CD4-positive, alpha-beta T cell treated with Interleukin-6 for 4 hours (primary cell): ENCODE measurements at regions not wholly inside any gene's neighbourhood (a gene's known extent, or its start where the extent isn't known, plus 50 kb on each side); places are given as distances from the start of the nearest gene placed in this dataset.

Experiments used
- DNase-seq: peaks from one replicate; pipeline ENCODE4 v3.0.0-alpha.2; 2020; ENCODE audit warnings: mixed read lengths

DNA sequence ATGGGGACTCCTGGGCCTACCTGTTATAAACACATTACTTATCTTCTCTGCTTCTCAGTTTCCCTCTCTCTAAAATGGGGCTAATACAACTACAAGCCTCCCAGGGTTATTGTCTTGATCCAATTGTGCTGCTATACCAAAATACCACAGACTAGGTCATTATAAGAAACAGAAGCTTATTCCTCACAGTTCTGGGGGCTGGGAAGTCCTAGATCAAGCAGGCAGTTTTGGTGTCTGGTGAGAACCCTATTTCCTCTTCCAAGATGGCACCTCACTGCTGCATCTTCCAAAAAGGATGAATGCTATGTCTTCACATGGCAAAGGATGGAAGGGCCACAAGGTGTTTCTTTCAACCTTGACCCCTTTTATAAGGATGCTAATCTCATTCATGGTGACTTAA is 732.9 kb upstream of the TBX3 start:
- DNase-seq: no peak

- DNase-seq: no peak
Measured at GRCh38 chr12:115413626-115414025, 729.7 kb upstream of the TBX3 start.

- no peak for DNase-seq
Measured at GRCh38 chr12:115412831-115413230, 728.9 kb upstream of the TBX3 start.

DNA sequence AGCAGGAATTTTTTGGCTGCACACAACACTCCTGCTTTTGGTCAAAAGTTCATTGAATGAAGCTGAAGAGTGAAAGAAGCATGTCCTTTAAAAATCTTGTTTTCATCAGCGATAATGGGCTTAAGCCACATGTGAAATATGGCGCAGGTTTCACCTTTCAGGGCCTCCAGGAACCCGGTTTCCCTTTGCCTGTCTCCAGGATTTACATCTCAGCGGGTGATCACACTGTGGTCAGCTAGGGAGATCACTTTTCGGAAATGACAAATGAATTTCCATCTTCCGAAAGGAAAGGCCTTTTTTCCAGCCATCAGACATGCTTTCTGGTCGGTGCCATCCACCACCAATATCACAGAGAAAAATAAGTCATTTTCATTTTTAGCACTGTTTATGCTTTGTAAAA is 727.1 kb upstream of the TBX3 start:
- DNase-seq: no peak

DNA sequence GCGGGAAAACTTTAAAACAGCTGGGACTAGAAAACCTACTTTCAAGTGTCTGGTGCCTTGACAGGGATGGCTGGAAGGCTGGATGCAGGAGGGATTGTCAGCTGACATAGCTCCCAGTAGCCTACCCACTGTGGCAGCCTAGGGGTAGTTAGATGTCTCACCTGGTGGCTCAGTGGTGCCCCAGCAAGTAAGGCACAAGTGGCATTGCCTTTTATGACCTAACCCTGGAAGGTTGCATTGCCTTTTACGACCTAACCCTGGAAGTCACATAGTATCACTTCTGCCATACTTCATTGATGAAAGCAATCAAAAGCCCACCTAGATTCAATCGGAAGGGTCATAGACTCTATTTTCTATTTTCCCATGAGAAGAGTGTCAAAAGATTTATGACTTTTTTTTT is 724.7 kb upstream of the TBX3 start:
- no peak for DNase-seq

- DNase-seq: no peak
Measured at GRCh38 chr12:115407723-115408122, 723.7 kb upstream of the TBX3 start.

DNA sequence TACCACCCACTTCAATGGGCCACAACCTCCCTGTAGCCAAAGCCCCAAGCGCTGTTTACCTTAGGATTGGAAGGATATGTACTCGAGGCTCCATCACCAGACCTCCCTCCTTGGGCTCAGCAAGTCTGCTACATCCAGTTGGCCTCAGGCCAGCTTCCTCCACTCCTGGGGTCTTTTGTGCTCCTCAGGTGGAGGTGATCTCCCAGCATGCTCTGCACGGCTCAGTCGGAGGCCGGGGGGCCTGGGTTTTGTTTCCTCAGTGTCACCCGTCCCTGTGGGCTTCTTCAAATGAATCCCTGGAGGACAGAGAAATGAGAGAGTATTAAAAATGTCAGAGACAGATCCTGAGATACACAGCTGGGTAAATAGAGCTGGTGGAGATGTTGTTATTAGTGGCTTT is 723.1 kb upstream of the TBX3 start:
- no peak for DNase-seq

DNA sequence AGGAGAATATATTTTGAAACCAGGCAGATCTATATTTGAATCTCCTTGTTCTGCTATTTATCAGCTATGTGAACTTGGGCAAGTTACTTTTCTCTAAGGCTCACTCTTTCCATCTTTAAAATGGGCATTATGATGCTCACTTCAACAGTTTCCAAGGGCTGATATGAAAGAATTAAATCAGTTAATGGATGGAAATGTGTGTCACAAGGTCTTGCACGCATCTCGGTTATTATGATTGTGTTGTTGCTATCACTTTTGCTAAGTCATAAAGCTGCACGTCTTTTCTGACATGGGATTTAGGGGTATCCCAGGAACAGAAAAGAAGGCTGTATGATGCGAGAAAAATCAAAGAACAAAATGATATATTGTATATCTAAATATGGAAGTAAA is 721.5 kb upstream of the TBX3 start:
- DNase-seq: no peak

DNA sequence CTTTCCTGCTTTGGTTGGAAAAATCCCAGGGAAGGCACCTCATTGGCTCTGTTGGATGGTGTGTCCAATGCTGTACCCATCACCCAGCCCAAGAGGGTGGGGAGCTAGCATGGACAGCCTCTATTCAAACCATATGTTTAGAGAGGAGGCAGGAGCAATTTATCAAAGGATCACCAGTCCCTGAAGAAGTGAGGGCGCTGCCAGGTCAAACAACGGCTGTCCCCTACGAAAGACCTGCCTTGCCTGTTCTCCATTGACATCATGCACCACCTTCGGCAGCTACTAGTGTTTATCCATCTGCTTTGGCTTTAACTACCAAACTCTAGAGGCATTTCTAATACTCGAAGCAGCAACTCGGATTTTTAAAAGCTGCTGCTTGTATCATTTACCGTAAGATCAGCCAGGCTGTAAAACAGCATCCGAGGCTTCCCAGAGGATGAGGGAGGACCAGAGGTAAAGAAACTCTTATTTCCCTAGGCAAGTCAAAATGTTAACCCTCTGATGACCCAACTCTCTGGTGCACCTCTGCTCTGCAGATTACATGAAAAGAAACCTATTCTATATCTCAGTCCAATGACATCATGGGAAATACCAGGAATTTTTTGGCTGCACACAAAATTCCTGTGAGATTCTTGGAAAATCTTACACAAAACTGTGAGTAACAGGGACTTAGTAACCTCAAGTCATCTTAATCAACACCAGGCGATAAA is 720.9 kb upstream of the TBX3 start:
- no peak for DNase-seq

DNA sequence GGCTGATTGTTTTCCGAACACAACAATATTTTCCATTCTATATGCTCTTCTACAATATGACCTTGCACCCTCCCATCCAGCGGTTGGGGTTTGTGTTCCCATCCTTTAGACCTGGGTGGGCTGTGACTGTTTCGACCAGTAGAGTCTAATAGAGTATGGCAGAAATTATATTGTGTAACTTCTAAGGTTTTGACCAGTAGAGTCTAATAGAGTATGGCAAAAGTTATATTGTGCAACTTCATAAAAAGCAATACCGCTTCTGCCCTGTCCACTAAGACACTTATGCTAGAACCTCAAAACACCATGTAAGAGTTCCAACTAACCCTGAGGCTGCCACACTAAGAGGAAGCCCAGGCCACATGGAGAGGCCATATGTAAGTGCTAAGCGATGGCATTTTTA is 719.7 kb upstream of the TBX3 start:
- DNase-seq: no peak

- DNase-seq: no peak
Measured at GRCh38 chr12:115403253-115403652, 719.3 kb upstream of the TBX3 start.

- DNase-seq: no peak
Measured at GRCh38 chr12:115402443-115403180, 718.6 kb upstream of the TBX3 start.

DNA sequence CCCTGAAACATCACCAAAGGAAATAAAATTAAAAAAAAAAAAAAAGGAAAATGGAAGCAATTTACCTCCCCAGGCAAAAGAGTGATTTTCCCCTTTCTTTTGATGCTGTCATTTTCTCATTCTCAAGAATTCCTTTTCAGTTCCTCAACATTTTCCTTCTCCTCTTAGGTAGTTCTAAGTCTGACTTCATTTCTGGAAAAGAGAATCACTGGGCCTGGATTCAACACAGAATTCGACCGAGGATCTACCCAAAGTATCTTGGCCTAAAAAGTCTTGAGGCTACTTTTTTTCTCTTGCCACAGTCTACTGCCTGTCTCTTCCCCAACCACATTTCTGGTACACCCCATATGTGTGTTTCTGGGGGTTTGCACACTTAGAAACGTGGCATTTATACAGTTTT is 717.8 kb upstream of the TBX3 start:
- DNase-seq: no peak

- DNase-seq: no peak
Measured at GRCh38 chr12:115400011-115400410, 716.0 kb upstream of the TBX3 start.

DNA sequence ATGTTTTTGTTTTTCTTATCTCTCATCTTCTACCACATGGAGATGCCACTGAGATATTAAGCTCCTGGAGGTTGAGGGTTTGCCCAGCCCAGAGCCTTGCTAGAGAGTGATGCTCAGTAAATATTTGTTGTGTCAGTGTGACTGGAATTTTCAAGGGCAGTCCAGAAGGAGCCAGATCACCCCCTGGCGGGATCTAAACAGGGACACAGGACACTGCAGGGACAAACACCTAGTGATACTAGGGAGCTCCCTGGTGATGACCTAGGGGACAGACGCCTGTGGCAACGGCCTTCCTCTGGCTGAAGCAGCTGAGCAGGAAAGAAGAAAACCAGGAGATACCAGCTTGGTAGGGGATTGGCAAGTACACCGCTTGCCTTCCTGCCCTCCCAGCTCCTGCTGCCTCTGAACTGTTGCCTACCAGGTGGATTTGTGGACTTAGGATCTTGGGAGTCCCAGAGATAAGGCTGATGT is 714.4 kb upstream of the TBX3 start:
- DNase-seq: no peak

DNA sequence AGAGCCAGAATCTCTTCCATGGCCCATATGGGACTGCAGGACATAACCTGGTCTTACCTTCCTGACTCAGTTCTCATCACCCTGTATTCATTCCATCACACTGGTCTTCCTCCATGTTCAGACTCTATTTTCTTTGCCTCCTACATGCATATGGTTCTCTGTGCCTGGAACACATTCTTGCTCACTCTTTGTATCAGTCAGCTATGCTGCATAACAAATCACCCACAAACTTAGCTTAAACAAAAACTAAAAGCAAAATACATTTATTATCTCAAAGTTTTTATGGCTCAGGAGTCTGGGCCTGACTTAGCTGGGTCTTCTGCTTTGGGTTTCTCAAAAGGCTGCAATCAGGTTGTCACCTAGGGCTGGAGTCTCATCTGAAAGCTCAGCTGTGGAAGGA is 712.6 kb upstream of the TBX3 start:
- DNase-seq: no peak

DNA sequence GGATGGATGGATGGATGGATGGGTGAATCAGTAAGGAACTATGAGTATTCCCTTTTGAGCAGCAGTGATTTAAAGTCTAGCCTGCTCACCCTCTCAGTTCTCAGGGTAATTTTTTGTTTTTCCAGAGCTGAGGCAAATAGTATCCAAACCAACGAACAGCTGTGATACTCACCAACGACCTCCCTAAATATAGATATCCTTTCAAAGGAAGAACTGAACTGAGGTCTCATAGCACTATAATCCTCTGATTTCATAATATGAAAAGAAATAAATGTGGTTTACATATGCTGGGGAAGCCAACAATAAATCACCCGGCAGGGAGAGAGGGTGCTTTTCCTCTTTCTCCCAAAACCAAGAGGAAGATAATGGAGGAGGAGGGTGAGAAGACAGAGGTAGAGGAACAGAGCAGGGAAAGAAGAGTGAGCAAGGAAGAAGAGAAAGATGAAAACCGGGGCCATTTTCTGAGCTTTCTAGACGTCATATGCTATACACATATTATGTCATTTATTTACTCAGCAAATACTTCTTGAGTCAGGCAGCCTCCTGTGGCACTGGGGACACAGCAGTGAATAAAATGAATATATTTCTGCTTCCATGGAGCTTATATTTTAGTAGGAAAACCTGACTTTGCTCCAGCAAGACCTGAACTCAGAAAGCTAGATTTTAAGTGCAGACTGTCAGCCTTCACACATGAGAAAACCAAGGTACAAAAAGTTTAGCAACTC is 710.7 kb upstream of the TBX3 start:
- no peak for DNase-seq

GRCh38 chr12:115388139-115388538 is 704.2 kb upstream of the TBX3 start:
- no peak for DNase-seq

GRCh38 chr12:115387467-115387901 is 703.5 kb upstream of the TBX3 start:
- no peak for DNase-seq

- DNase-seq: no peak
Measured at GRCh38 chr12:115386946-115387345, 703.0 kb upstream of the TBX3 start.

DNA sequence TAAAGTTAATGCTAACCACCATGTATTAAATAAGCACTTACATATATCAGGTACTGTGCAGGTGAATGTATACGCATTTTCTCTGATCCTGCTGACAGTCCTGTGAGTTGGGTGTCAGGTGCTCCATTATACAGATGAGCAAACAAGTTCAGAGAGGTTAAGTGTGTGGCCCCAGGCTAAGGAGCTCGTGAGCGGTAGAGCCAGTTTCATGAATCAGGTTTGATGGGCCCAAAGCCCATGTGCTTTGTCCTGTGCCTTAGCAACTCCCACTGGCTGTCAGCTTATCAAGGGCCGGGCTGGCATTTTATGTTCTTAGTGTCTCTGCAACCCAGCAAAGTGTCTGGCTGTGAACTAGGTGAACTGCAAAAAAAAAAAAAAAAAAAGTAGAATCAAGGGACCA is 701.2 kb upstream of the TBX3 start:
- DNase-seq: no peak

DNA sequence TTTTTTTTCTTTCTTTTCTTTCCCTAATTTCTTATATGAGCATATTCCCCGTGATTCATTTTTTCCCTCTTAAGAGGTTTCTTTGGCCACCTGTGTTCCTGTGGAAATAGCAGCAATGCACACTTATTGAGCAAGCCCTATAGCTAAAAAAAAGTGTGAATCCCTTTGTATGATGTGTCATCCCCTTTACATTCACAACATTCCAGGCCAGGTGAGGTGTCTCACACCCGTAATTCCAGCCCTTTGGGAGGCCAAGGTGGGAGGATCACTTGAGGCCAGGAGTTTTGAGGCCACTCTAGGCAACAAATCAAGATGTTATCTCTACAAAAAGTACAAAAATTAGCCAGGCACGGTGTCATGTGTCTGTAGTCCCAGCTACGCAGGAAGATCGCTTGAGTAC is 700.4 kb upstream of the TBX3 start:
- no peak for DNase-seq

DNA sequence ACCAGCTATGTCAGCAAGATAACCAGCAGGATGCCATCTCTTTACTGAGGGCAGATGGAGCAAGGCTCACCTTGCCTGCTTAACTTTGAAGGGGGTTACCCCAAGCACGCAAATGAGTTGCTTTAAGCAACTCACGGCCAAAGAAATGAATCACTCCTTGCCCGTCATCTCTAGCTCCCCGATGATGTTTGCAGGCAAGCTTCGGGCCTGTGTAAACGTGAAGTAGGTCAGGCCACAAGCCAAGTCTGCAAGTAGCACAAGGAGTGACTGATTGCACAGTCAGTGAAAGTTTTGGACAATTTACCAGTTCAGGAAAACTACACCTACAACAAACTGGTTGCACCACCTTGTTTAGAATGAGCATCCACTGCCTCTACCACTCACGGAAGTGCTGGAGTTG is 699.7 kb upstream of the TBX3 start:
- DNase-seq: no peak

DNA sequence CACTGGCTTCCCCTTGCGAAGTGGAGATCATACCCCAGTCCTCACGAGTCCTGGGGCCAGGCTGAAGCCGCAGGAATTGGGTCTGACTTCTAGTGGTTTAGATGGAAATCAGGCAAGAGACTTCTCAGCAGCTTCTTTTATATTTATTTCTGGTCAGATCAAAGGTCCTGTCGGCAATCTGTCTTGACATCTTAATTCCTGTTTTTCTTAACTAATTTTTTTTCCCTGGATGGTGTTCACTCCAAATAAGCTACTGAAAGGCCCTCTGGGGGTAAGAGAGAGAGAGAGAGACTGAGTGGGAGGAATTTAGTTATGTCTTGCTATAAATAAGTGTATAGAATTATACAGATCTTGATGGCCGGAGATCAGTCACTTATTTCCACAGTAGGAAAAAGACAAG is 698.7 kb upstream of the TBX3 start:
- DNase-seq: no peak
